A204.1 (cell line): ENCODE measurements at regions not wholly inside any gene's neighbourhood (a gene's known extent, or its start where the extent isn't known, plus 50 kb on each side); places are given as distances from the start of the nearest gene placed in this dataset.
"Not testable (repeated sequence)": the region's sequence is repeated elsewhere in the genome, so short reads cannot be mapped to it uniquely, and the experiment has no call there.

ENCODE experiments used
- FAIRE-seq: peaks from 2 replicates; lab custom pipeline; 2012; peaks lifted over from hg19 to GRCh38; lab: Jason Lieb, UNC

DNA sequence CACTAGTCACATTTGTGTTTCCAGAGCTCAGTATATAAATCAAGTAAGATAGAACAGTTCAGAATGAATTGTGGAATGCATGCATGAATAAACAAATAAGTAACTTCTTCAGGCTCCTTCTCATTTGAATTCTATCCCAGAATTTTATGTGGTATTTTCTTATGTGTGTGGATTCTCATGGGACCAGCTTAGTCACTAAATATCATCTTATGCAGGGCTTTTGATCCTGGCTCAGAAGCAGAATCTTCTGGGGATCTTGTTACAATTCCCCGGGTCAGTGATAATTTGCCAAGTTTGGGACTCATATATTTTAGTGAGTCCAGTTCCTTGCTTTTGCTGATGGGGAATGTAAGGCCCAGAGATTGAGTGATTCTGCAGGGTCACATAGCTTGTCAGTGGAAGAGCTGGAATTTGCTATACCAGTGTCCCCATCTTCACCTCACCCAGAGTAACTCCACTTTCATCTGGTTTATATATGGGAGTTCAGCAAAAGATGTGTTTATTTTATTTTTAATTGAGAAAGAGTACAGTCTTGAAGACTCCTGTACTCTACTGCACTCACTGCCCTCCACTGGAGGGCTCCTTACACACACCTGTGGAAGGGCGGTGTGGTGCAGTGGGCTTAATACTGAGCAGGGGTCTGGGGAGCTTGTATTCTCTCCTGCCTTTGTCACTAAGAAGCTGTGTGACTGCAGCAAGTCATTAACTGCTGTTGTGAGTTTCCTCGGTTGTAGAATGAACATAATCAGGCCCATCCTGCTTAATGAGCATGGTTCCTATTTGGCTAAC is 198.2 kb upstream of the CXorf66 start:
- no peak for FAIRE-seq

- no peak for FAIRE-seq
Measured at GRCh38 chrX:140157611-140158010, 192.3 kb upstream of the CXorf66 start.

GRCh38 chrX:140157143-140157542 is 191.8 kb upstream of the CXorf66 start:
- no peak for FAIRE-seq

- no peak for FAIRE-seq
Measured at GRCh38 chrX:140151316-140151715, 186.0 kb upstream of the CXorf66 start.

- FAIRE-seq: no peak
Measured at GRCh38 chrX:140149761-140150160, 184.4 kb upstream of the CXorf66 start.

DNA sequence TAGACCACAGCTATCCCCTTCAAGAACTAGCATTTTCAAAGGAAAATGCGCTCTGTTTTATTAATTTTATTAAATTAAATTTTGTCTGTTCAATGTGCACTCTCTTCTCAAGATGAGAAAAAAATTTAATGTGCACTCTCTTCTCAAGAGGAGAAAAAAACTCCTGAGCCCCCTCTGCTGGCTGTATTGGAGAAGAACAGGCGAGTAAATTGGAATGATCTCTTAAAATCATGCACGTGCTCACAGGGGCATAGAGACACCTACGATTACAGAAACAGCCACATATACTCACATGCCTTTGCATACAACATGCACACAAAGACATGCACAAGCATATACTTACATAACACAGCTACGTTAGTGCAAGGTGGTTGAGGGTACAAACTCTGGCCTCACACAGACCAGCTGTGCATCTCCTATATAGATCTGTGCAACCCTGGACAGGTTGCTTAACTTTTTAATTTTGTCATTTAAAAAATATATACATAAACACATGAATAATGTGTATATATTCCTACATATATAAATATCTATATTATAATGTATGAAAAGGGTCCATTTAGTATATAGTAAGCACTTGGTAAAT is 176.2 kb upstream of the CXorf66 start:
- peak; percentile 57 for FAIRE-seq

DNA sequence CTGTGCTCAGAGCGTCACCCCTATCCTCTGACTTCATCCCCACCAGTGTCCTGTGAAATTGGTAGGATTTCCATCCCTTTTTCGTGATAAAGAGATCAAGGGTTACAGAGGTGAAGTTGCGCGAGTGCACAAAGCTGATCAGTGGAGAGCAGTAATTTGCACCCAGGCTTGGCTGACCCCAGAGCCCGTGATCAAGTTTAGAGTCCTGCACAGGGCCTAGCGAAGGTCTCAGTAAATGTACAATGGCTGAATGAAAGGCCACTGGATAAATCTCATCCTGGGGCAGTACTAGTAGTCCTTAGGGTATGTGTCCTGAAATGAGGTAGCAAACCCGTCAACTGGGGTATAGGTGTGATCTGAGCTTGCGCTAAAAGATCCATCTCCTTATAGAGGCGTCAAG is 173.2 kb upstream of the CXorf66 start:
- FAIRE-seq: not testable (repeated sequence)

DNA sequence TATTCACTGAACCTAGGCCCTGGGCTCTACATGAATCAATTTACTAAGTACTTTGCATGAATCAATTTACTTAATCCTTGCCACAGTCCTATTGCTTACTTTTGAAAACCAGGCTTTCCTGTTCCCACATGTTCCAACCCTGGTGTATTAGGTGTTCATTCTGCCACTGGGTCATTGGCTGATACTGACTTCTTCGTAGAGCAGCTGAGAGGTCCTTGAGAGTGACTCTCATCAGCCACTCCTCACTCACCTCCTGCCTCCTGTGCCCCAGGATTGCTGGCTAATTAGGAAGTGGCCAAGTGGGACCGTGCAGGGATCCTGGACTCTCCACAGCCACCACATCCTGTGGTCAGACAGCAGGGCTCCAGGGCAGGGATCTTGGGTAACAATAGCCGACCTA is 172.7 kb upstream of the CXorf66 start:
- FAIRE-seq: not testable (repeated sequence)

DNA sequence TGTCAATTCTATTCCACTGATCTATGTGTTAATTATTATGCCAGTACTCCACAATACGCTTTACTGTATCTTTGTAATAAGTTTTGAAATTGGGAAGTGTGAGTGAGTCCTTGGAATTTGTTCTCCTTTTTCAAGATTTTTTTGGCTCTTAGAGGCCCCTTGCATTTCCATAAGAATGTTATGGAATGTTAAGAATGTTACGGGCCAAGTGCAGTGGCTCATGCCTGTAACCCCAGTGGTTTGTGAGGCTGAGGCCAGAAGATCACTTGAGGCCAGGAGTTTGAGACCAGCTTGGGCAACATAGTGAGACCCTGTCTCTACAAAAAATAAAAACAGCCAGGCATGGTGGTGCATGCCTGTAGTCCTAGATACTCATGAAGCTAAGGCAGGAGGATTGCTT is 167.6 kb upstream of the CXorf66 start:
- FAIRE-seq: no peak

- FAIRE-seq: no peak
Measured at GRCh38 chrX:140123446-140123845, 158.1 kb upstream of the CXorf66 start.

- FAIRE-seq: not testable (repeated sequence)
Measured at GRCh38 chrX:140114059-140114458, 148.7 kb upstream of the CXorf66 start.

GRCh38 chrX:140110081-140110650 is 144.8 kb upstream of the CXorf66 start:
- no peak for FAIRE-seq

- FAIRE-seq: no peak
Measured at GRCh38 chrX:140104760-140105159, 139.4 kb upstream of the CXorf66 start.

GRCh38 chrX:140099221-140099620 is 133.9 kb upstream of the CXorf66 start:
- FAIRE-seq: no peak

DNA sequence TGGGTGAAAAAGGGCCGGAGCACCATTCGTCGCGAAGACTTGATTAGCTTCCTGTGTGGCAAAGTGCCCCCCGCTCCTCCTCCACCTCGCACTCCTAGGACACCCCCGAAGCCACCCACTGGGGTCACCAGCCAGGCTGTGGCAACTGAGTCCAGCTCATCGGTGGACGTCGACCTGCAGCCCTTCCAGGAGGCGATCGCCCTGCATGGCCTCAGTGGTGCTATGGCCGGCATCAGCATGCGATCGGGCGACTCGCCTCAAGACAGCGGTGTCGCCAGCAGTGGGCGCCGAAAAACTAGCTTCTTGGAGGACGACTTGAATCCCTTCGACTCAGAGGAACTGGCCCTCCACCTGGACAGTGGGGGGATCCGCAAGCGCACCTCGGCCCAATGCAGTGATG is 126.8 kb upstream of the CXorf66 start:
- FAIRE-seq: no peak

DNA sequence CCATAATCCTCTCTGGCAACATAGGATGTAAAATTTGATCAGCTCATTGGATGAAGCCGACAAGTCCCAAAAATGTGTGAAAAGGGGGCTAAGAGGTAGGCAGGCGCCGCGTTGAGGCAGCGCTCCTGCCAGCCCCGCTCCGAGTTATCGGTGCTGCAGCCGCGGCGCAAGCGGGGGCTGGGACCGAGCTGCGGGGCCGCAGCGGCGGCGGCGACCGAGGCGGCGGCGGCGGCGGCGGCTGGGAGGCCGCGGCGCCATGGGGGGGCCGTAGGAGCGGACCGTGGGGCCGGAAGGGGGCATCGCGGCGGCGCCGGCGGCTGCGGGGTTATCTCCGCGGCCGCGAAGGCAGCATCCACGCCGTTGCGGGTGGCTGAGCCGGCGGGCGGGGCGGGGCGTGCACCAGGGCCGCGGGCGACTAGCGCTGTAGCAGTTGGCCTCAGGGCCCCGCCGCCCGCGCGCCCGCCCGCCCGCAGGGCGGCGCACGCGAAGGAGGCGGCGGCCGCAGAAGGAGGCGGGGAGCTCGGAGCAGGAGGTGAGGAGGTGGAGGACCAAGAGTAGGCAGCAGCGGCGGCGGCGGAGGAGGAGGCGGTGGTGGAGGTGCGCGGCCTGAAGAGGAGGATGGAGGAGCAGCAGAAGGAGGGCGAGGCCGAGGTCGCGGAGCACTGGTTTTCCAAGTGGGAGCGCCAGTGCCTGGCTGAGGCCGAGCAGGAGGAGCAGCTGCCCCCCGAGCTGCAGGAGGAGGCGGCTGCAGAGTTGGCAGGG is 126.0 kb upstream of the CXorf66 start:
- FAIRE-seq: no peak

DNA sequence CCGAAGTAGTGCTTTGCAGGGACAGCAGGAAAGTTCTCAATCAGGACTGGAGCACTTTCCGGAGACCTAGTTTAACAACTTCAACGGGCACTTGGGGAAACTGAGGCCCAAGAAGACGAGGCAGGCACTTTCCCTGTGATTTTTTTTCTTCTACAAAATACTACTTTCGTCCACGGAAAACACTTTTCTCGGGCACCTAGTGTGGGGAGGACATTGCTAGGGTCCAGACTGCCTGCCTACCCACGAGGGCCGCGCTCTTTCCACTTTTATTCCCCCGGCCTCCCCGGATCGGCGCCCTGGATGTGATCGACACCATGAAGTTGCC is 125.4 kb upstream of the CXorf66 start:
- FAIRE-seq: no peak

GRCh38 chrX:140088438-140088837 is 123.1 kb upstream of the CXorf66 start:
- no peak for FAIRE-seq

GRCh38 chrX:140087875-140088274 is 122.6 kb upstream of the CXorf66 start:
- FAIRE-seq: no peak

GRCh38 chrX:140086691-140087090 is 121.4 kb upstream of the CXorf66 start:
- FAIRE-seq: no peak

DNA sequence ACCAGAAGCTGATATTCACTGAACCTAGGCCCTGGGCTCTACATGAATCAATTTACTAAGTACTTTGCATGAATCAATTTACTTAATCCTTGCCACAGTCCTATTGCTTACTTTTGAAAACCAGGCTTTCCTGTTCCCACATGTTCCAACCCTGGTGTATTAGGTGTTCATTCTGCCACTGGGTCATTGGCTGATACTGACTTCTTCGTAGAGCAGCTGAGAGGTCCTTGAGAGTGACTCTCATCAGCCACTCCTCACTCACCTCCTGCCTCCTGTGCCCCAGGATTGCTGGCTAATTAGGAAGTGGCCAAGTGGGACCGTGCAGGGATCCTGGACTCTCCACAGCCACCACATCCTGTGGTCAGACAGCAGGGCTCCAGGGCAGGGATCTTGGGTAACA is 109.5 kb upstream of the CXorf66 start:
- not testable (repeated sequence) for FAIRE-seq

DNA sequence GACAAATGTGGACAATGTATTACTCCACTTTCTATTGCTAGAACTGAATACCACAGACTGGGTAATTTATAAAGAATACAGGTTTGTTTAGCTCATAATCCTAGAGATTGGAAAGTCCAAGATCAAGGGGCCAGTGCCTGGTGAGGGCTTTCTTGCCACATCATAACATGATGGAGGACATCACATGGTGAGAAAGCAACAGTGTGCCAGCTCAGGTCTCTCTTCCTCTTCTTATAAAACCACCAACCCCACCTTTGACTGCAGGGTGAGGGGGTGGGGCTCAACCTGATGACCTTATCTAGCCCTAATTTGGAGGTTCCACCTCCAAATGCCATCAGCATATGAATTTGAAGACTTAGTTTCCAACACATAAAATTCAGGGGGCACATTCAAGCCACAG is 105.7 kb upstream of the CXorf66 start:
- FAIRE-seq: no peak
